ENCODE measurements at regions not wholly inside any gene's neighbourhood (a gene's known extent, or its start where the extent isn't known, plus 50 kb on each side); places are given as distances from the start of the nearest gene placed in this dataset.

DNA sequence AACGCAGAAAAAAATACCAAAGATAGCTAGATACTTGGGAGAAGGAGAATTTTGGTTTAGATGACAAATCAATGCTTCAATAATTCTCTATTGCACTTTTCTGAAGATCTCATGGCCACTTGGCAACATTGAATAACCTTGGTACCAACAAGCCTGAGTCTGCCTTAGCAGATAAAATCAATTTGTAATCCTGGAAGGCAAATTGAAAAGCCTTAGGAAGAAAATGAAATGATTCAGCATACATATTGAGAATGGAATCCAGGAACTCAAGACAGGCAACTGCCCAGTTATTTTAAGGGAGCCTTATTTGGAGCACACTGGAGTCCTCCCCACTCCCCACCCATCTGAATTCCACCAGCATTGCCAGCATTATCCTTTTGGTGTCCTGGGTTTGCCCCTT, 109.3 kb upstream of the SOX9 start:
- Histone ChIP-seq H3K9me2 (ENCODE audit: low read depth, low read length) (no peaks in the 10 kb centered on the region), H3K27me3 (ENCODE audit: insufficient read depth, low read length) (no peaks in the 10 kb centered on the region)
- TF ChIP-seq EZH2 (IDR thresholded peaks at IDR 0.05; ENCODE audit: borderline replicate concordance, low read length), result no peak
- TF ChIP-seq, protein P1, sequence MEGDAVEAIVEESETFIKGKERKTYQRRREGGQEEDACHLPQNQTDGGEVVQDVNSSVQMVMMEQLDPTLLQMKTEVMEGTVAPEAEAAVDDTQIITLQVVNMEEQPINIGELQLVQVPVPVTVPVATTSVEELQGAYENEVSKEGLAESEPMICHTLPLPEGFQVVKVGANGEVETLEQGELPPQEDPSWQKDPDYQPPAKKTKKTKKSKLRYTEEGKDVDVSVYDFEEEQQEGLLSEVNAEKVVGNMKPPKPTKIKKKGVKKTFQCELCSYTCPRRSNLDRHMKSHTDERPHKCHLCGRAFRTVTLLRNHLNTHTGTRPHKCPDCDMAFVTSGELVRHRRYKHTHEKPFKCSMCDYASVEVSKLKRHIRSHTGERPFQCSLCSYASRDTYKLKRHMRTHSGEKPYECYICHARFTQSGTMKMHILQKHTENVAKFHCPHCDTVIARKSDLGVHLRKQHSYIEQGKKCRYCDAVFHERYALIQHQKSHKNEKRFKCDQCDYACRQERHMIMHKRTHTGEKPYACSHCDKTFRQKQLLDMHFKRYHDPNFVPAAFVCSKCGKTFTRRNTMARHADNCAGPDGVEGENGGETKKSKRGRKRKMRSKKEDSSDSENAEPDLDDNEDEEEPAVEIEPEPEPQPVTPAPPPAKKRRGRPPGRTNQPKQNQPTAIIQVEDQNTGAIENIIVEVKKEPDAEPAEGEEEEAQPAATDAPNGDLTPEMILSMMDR (IDR thresholded peaks at IDR 0.05; ENCODE audit: low read length), result no peak

DNA sequence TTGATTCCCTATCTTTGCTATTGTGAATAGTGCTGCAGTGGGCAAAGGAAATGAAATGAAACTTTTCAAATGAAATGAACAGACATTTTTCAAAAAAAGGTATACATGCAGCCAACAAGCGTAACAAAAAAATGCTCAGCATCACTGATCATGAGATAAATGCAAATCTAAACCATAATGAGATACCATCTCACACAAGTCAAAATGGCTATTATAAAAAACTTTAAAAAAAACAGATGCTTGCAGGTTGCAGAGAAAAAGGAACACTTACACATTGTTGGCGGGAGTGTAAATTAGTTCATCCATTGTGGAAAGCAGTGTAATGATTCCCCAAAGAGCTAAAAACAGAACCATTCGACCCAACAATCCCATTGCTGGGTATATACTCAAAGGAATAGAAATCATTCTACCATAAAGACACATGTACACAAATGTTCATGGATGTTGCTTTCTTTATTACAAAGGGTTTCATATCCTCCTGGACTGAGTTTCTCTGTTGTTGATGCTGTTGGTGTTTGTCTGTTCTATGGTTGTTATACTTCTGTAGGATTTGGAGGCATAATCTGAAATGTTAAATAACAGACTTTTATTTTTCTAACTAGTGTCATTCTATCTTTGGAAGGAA, 99.3 kb upstream of the SOX9 start:
- no peaks in the 10 kb centered on the region for H4K20me1 ChIP-seq (ENCODE audit: insufficient read depth, low read length)
- H3K79me2 ChIP-seq (ENCODE audit: insufficient read depth, low read length), result no peaks in the 10 kb centered on the region
- H2AFZ ChIP-seq (ENCODE audit: low read length), result no peak overlapping the region
- H3F3A ChIP-seq (ENCODE audit: insufficient read depth, low read length), result no peaks in the 10 kb centered on the region
- no peaks in the 10 kb centered on the region for H3K9me3 ChIP-seq (ENCODE audit: low read length)
- no peaks in the 10 kb centered on the region for H3K36me3 ChIP-seq (ENCODE audit: insufficient read depth, low read length)
- no peaks in the 10 kb centered on the region for H3K27me3 ChIP-seq (ENCODE audit: insufficient read depth, low read length)
- no peak for TF ChIP-seq EZH2 (IDR thresholded peaks at IDR 0.05; ENCODE audit: borderline replicate concordance, low read length)
- TF ChIP-seq, protein P1 (IDR thresholded peaks at IDR 0.05; ENCODE audit: low read length), result no peak
- H3K4me1 ChIP-seq (ENCODE audit: insufficient read depth, low read length, severe bottlenecking), result no peaks in the 10 kb centered on the region
- H3K27ac ChIP-seq (ENCODE audit: low read depth, low read length, poor library complexity, severe bottlenecking), result no peak overlapping the region
- no peaks in the 10 kb centered on the region for H3K9me2 ChIP-seq (ENCODE audit: low read depth, low read length)
- no peak overlapping the region for H3K4me2 ChIP-seq (ENCODE audit: low read length)
- no peak overlapping the region for H3K9ac ChIP-seq (ENCODE audit: low read length)
- H3K4me3 ChIP-seq (ENCODE audit: low read depth, low read length, poor library complexity, severe bottlenecking), result no peak overlapping the region

More for the DNA sequence above, 109.3 kb upstream of the SOX9 start:
- H3F3A ChIP-seq (ENCODE audit: insufficient read depth, low read length), result no peaks in the 10 kb centered on the region
- no peak overlapping the region for H3K9ac ChIP-seq (ENCODE audit: low read length)
- no peak overlapping the region for H3K4me3 ChIP-seq (ENCODE audit: low read depth, low read length, poor library complexity, severe bottlenecking)
- H2AFZ ChIP-seq (ENCODE audit: low read length), result no peak overlapping the region
- H3K9me3 ChIP-seq (ENCODE audit: low read length), result no peaks in the 10 kb centered on the region
- H3K36me3 ChIP-seq (ENCODE audit: insufficient read depth, low read length), result no peaks in the 10 kb centered on the region
- H3K79me2 ChIP-seq (ENCODE audit: insufficient read depth, low read length), result no peaks in the 10 kb centered on the region
- H3K4me2 ChIP-seq (ENCODE audit: low read length), result no peak overlapping the region
- H3K27ac ChIP-seq (ENCODE audit: low read depth, low read length, poor library complexity, severe bottlenecking), result no peak overlapping the region
- H4K20me1 ChIP-seq (ENCODE audit: insufficient read depth, low read length), result no peaks in the 10 kb centered on the region
- H3K4me1 ChIP-seq (ENCODE audit: insufficient read depth, low read length, severe bottlenecking), result no peaks in the 10 kb centered on the region

GRCh38 chr17:72022328-72023275, 98.2 kb upstream of the SOX9 start:
- Histone ChIP-seq H3K27me3 (ENCODE audit: insufficient read depth, low read length) (no peaks in the 10 kb centered on the region), H3K9me2 (ENCODE audit: low read depth, low read length) (no peaks in the 10 kb centered on the region), H2AFZ (ENCODE audit: low read length) (no peak overlapping the region), H3K79me2 (ENCODE audit: insufficient read depth, low read length) (no peaks in the 10 kb centered on the region), H3K4me1 (ENCODE audit: insufficient read depth, low read length, severe bottlenecking) (no peaks in the 10 kb centered on the region), H3K27ac (ENCODE audit: low read depth, low read length, poor library complexity, severe bottlenecking) (no peak overlapping the region), H3F3A (ENCODE audit: insufficient read depth, low read length) (no peaks in the 10 kb centered on the region), H3K4me3 (ENCODE audit: low read depth, low read length, poor library complexity, severe bottlenecking) (no peak overlapping the region), H3K9ac (ENCODE audit: low read length) (no peak overlapping the region), H3K4me2 (ENCODE audit: low read length) (no peak overlapping the region), H4K20me1 (ENCODE audit: insufficient read depth, low read length) (no peaks in the 10 kb centered on the region), H3K36me3 (ENCODE audit: insufficient read depth, low read length) (no peaks in the 10 kb centered on the region), H3K9me3 (ENCODE audit: low read length) (no peaks in the 10 kb centered on the region)
- TF ChIP-seq, protein P1 (IDR thresholded peaks at IDR 0.05; ENCODE audit: low read length), result no peak
- TF ChIP-seq EZH2 (IDR thresholded peaks at IDR 0.05; ENCODE audit: borderline replicate concordance, low read length), result no peak

Data from OCI-LY1 (cell line).